Activated naive CD4-positive, alpha-beta T cell treated with anti-CD3 and anti-CD28 coated beads, Interleukin-2, amount 50 U/mL, for 16 hours (primary cell): ENCODE measurements at regions not wholly inside any gene's neighbourhood (a gene's known extent, or its start where the extent isn't known, plus 50 kb on each side); places are given as distances from the start of the nearest gene placed in this dataset.
"Not testable (repeated sequence)": the region's sequence is repeated elsewhere in the genome, so short reads cannot be mapped to it uniquely, and the experiment has no call there.

Experiments used
- DNase-seq: peaks from one replicate; pipeline ENCODE4 v3.0.0-alpha.2; 2020

GRCh38 chr6:6414931-6415330, 94.5 kb upstream of the F13A1 start:
- DNase-seq, result no peak

- DNase-seq, result no peak
Observed at GRCh38 chr6:6417475-6417874, 97.0 kb upstream of the F13A1 start.

GRCh38 chr6:6418421-6418820, 98.0 kb upstream of the F13A1 start:
- no peak for DNase-seq

GRCh38 chr6:6420107-6420506, 99.6 kb upstream of the F13A1 start:
- no peak for DNase-seq

- no peak for DNase-seq
Observed at GRCh38 chr6:6434151-6434550, 113.7 kb upstream of the F13A1 start.

- no peak for DNase-seq
Observed at GRCh38 chr6:6434723-6435122, 114.3 kb upstream of the F13A1 start.

GRCh38 chr6:6436366-6436765, 115.9 kb upstream of the F13A1 start:
- no peak for DNase-seq

- DNase-seq, result no peak
Observed at GRCh38 chr6:6436946-6437345, 116.5 kb upstream of the F13A1 start.

- no peak for DNase-seq
Observed at GRCh38 chr6:6438286-6438685, 117.8 kb upstream of the F13A1 start.

GRCh38 chr6:6439778-6440177, 119.3 kb upstream of the F13A1 start:
- DNase-seq, result no peak

GRCh38 chr6:6452002-6452401, 131.5 kb upstream of the F13A1 start:
- no peak for DNase-seq

GRCh38 chr6:6453186-6453585, 132.7 kb upstream of the F13A1 start:
- no peak for DNase-seq

- DNase-seq, result no peak
Observed at GRCh38 chr6:6455272-6455671, 133.2 kb upstream of the LY86 start.

- no peak for DNase-seq
Observed at GRCh38 chr6:6458172-6458571, 130.3 kb upstream of the LY86 start.

GRCh38 chr6:6459963-6460362, 128.6 kb upstream of the LY86 start:
- not testable (repeated sequence) for DNase-seq

- no peak for DNase-seq
Observed at GRCh38 chr6:6460416-6460815, 128.1 kb upstream of the LY86 start.

GRCh38 chr6:6461138-6461537, 127.4 kb upstream of the LY86 start:
- DNase-seq, result no peak

- no peak for DNase-seq
Observed at GRCh38 chr6:6466967-6467761, 121.4 kb upstream of the LY86 start.

GRCh38 chr6:6469074-6469473, 119.4 kb upstream of the LY86 start:
- no peak for DNase-seq

- DNase-seq, result no peak
Observed at GRCh38 chr6:6470123-6470522, 118.4 kb upstream of the LY86 start.

GRCh38 chr6:6471276-6471675, 117.2 kb upstream of the LY86 start:
- no peak for DNase-seq

GRCh38 chr6:6474170-6474920, 114.2 kb upstream of the LY86 start:
- DNase-seq, result no peak

GRCh38 chr6:6479785-6480184, 108.7 kb upstream of the LY86 start:
- no peak for DNase-seq

- no peak for DNase-seq
Observed at GRCh38 chr6:6482256-6482655, 106.3 kb upstream of the LY86 start.

- no peak for DNase-seq
Observed at GRCh38 chr6:6483168-6483567, 105.4 kb upstream of the LY86 start.
